ENCODE measurements at regions not wholly inside any gene's neighbourhood (a gene's known extent, or its start where the extent isn't known, plus 50 kb on each side); places are given as distances from the start of the nearest gene placed in this dataset.

GRCh38 chr3:90052425-90052950, 945.1 kb downstream of the EPHA3 start:
- no peak overlapping the region for H3K4me3 ChIP-seq (ENCODE audit: low read length)
- no peaks in the 10 kb centered on the region for H3K4me1 Mint-ChIP-seq (ENCODE audit: low read depth)
- H3K27me3 ChIP-seq (ENCODE audit: control insufficient read depth in 1 of 2, insufficient read depth in 2 of 2, low read length in 2 of 2): no peaks in the 10 kb centered on the region
- CTCF ChIA-PET: no interaction called here
- H3K27ac Mint-ChIP-seq: no peak overlapping the region
- H3K4me1 ChIP-seq (ENCODE audit: insufficient read depth, low read length): no peaks in the 10 kb centered on the region
- TF ChIP-seq, protein P1, sequence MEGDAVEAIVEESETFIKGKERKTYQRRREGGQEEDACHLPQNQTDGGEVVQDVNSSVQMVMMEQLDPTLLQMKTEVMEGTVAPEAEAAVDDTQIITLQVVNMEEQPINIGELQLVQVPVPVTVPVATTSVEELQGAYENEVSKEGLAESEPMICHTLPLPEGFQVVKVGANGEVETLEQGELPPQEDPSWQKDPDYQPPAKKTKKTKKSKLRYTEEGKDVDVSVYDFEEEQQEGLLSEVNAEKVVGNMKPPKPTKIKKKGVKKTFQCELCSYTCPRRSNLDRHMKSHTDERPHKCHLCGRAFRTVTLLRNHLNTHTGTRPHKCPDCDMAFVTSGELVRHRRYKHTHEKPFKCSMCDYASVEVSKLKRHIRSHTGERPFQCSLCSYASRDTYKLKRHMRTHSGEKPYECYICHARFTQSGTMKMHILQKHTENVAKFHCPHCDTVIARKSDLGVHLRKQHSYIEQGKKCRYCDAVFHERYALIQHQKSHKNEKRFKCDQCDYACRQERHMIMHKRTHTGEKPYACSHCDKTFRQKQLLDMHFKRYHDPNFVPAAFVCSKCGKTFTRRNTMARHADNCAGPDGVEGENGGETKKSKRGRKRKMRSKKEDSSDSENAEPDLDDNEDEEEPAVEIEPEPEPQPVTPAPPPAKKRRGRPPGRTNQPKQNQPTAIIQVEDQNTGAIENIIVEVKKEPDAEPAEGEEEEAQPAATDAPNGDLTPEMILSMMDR (IDR thresholded peaks at IDR 0.05): no peak
- ATAC-seq (ENCODE audit: poor library complexity): no peak
- H3K4me3 Mint-ChIP-seq: no peak overlapping the region
- no peak for DNase-seq
- POLR2A ChIA-PET: no interaction called here
- H3K27me3 Mint-ChIP-seq: no peaks in the 10 kb centered on the region
- H3K9me3 Mint-ChIP-seq: peaks cover 15% of the 10 kb centered on the region
- no peaks in the 10 kb centered on the region for H3K9me3 ChIP-seq (ENCODE audit: control insufficient read depth in 1 of 2, insufficient read depth in 1 of 2, low read length in 2 of 2)
- intact Hi-C loops (cut with DNase I, micrococcal nuclease): no loop called here
- no peaks in the 10 kb centered on the region for H3K36me3 Mint-ChIP-seq (ENCODE audit: low read depth)
- no peaks in the 10 kb centered on the region for H3K36me3 ChIP-seq (ENCODE audit: insufficient read depth, low read length)
- no peak overlapping the region for H3K27ac ChIP-seq (ENCODE audit: low read depth in 1 of 2, low read length in 2 of 2)

DNA sequence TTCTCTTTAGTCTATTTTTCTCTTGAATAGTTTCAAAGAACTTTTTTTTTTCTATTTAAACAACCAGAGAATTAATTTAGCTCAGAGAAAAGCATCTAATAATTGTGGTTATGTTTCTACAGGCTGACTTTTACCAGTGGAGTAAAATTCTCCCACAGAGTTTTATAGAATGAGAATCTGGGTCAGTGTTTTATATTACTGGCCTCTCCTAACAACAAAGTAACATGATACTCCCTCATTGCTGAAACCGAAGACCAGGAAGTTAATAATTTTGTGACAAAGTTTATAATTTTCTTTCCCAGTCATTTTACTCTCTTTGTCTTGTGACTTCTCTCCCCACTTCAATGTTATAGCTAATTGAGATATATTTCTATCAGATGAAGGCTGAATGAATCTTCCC, 946.9 kb downstream of the EPHA3 start:
- Histone ChIP-seq H3K4me1 (ENCODE audit: insufficient read depth, low read length) (no peaks in the 10 kb centered on the region), H3K36me3 (ENCODE audit: insufficient read depth, low read length) (no peaks in the 10 kb centered on the region), H3K4me3 (ENCODE audit: low read length) (no peak overlapping the region), H3K9me3 (ENCODE audit: control insufficient read depth in 1 of 2, insufficient read depth in 1 of 2, low read length in 2 of 2) (no peaks in the 10 kb centered on the region), H3K27ac (ENCODE audit: low read depth in 1 of 2, low read length in 2 of 2) (no peak overlapping the region), H3K27me3 (ENCODE audit: control insufficient read depth in 1 of 2, insufficient read depth in 2 of 2, low read length in 2 of 2) (no peaks in the 10 kb centered on the region)
- POLR2A ChIA-PET: no interaction called here
- H3K27ac Mint-ChIP-seq: no peak overlapping the region
- H3K27me3 Mint-ChIP-seq: no peaks in the 10 kb centered on the region
- CTCF ChIA-PET: no interaction called here
- no peak for DNase-seq
- H3K4me1 Mint-ChIP-seq (ENCODE audit: low read depth): no peaks in the 10 kb centered on the region
- intact Hi-C loops (cut with DNase I, micrococcal nuclease): no loop called here
- no peak for ATAC-seq (ENCODE audit: poor library complexity)
- H3K9me3 Mint-ChIP-seq: peaks cover 5% of the 10 kb centered on the region
- TF ChIP-seq, protein P1 (IDR thresholded peaks at IDR 0.05): no peak
- H3K36me3 Mint-ChIP-seq (ENCODE audit: low read depth): no peaks in the 10 kb centered on the region
- H3K4me3 Mint-ChIP-seq: no peak overlapping the region

GRCh38 chr3:90055666-90056065, 948.2 kb downstream of the EPHA3 start:
- H3K27me3 Mint-ChIP-seq: no peaks in the 10 kb centered on the region
- peaks cover under 1% of the 10 kb centered on the region for H3K9me3 Mint-ChIP-seq
- Histone ChIP-seq H3K27me3 (ENCODE audit: control insufficient read depth in 1 of 2, insufficient read depth in 2 of 2, low read length in 2 of 2) (no peaks in the 10 kb centered on the region), H3K36me3 (ENCODE audit: insufficient read depth, low read length) (no peaks in the 10 kb centered on the region), H3K27ac (ENCODE audit: low read depth in 1 of 2, low read length in 2 of 2) (no peak overlapping the region), H3K9me3 (ENCODE audit: control insufficient read depth in 1 of 2, insufficient read depth in 1 of 2, low read length in 2 of 2) (no peaks in the 10 kb centered on the region), H3K4me3 (ENCODE audit: low read length) (no peak overlapping the region), H3K4me1 (ENCODE audit: insufficient read depth, low read length) (no peaks in the 10 kb centered on the region)
- CTCF ChIA-PET: no interaction called here
- TF ChIP-seq, protein P1 (IDR thresholded peaks at IDR 0.05): no peak
- H3K4me3 Mint-ChIP-seq: no peak overlapping the region
- DNase-seq (no peak), ATAC-seq (ENCODE audit: poor library complexity) (no peak)
- H3K36me3 Mint-ChIP-seq (ENCODE audit: low read depth): no peaks in the 10 kb centered on the region
- POLR2A ChIA-PET: no interaction called here
- no peak overlapping the region for H3K27ac Mint-ChIP-seq
- H3K4me1 Mint-ChIP-seq (ENCODE audit: low read depth): no peaks in the 10 kb centered on the region
- intact Hi-C loops (cut with DNase I, micrococcal nuclease): no loop called here
